Tibial artery (tissue), 4 donors: ENCODE measurements at regions not wholly inside any gene's neighbourhood (a gene's known extent, or its start where the extent isn't known, plus 50 kb on each side); places are given as distances from the start of the nearest gene placed in this dataset.

ENCODE experiments used
- DNase-seq, 2 donors: peaks; one replicate each; pipeline ENCODE4 v3.0.0-alpha.2; 2019
- H3K27ac ChIP-seq, 2 donors: fragments of 200-600 bp; sonication (generic) in 1 of 2; 1 replicate in 1 of 2; 2 replicates in 1 of 2; pipeline ENCODE4 v1.5.1; 2018 to 2019; ENCODE audit warnings: mild to moderate bottlenecking in 1 of 2
- H3K27me3 ChIP-seq, 2 donors: fragments of 200-600 bp; sonication (generic) in 1 of 2; one replicate each; pipeline versions ENCODE4 v1.5.1 to v1.6.0; 2016 to 2019
- H3K36me3 ChIP-seq, 3 donors: fragments of 200-600 bp; sonication (generic) in 2 of 3; one replicate each; pipeline ENCODE4 v1.5.1; 2016 to 2019; ENCODE audit warnings: mild to moderate bottlenecking in 2 of 3
- H3K4me1 ChIP-seq, 4 donors: fragments of 200-600 bp; sonication (generic) in 2 of 4; 1 replicate in 3 of 4; 2 replicates in 1 of 4; pipeline ENCODE4 v1.5.1; 2016 to 2019
- H3K4me3 ChIP-seq, 2 donors: fragments of 200-600 bp; sonication (generic) in 1 of 2; 1 replicate in 1 of 2; 2 replicates in 1 of 2; pipeline ENCODE4 v1.5.1; 2018 to 2019; ENCODE audit warnings: mild to moderate bottlenecking in 2 of 2
- H3K9me3 ChIP-seq, 3 donors: fragments of 200-600 bp; sonication (generic) in 1 of 3; one replicate each; pipeline ENCODE4 v1.5.1; 2016 to 2019
- CTCF ChIP-seq, 2 experiments: fragments of 200-600 bp in 1 of 2; fragments of 450-650 bp in 1 of 2; IDR thresholded peaks; one replicate each; pipeline ENCODE4 v1.5.1; 2017 to 2019; ENCODE audit warnings: antibody characterized with exemption in 2 of 2, mild to moderate bottlenecking in 1 of 2, moderate library complexity in 1 of 2
- intact Hi-C: fragments of 100-400 bp; cut with DNase I; formaldehyde crosslinking; loops from one replicate; pipeline ENCODE4 v1.15.0; 2023; ENCODE audit warnings: low total_unique reads

- Histone ChIP-seq H3K27ac (no peak overlapping the region), H3K27me3 (no peaks in the 10 kb centered on the region), H3K4me1 (no peaks in the 10 kb centered on the region), H3K4me3 (no peak overlapping the region), H3K36me3 (no peaks in the 10 kb centered on the region), H3K9me3 (no peaks in the 10 kb centered on the region)
- DNase-seq, result no peak
- intact Hi-C loops, result no loop called here
- TF ChIP-seq CTCF (IDR thresholded peaks at IDR 0.05), result no peak
Observed at GRCh38 chr12:126989532-126989931, 1277.4 kb upstream of the TMEM132C start.

- no peak for TF ChIP-seq CTCF (IDR thresholded peaks at IDR 0.05)
- intact Hi-C loops, result no loop called here
Observed at GRCh38 chr12:126993898-126994297, 1273.1 kb upstream of the TMEM132C start.

GRCh38 chr12:126994599-126994998, 1272.4 kb upstream of the TMEM132C start:
- Histone ChIP-seq H3K27me3 (no peaks in the 10 kb centered on the region), H3K27ac (no peak overlapping the region), H3K36me3 (no peaks in the 10 kb centered on the region), H3K4me1 (no peaks in the 10 kb centered on the region), H3K4me3 (no peak overlapping the region), H3K9me3 (no peaks in the 10 kb centered on the region)
- DNase-seq, result no peak
- TF ChIP-seq CTCF (IDR thresholded peaks at IDR 0.05), result no peak
- intact Hi-C loops, result no loop called here

More at GRCh38 chr12:126993898-126994297, 1273.1 kb upstream of the TMEM132C start:
- Histone ChIP-seq H3K4me3 (no peak overlapping the region), H3K4me1 (no peaks in the 10 kb centered on the region), H3K27me3 (no peaks in the 10 kb centered on the region), H3K9me3 (no peaks in the 10 kb centered on the region), H3K36me3 (no peaks in the 10 kb centered on the region), H3K27ac (no peak overlapping the region)
- no peak for DNase-seq

- Histone ChIP-seq H3K9me3 (no peaks in the 10 kb centered on the region), H3K27me3 (no peaks in the 10 kb centered on the region), H3K27ac (no peak overlapping the region), H3K4me1 (no peaks in the 10 kb centered on the region), H3K4me3 (no peak overlapping the region), H3K36me3 (no peaks in the 10 kb centered on the region)
- no peak for TF ChIP-seq CTCF (IDR thresholded peaks at IDR 0.05)
- DNase-seq, result no peak
- intact Hi-C loops, result no loop called here
Observed at GRCh38 chr12:126998031-126998430, 1268.9 kb upstream of the TMEM132C start.

GRCh38 chr12:126998747-126999285, 1268.2 kb upstream of the TMEM132C start:
- intact Hi-C loops, result no loop called here
- H3K9me3 ChIP-seq, result no peaks in the 10 kb centered on the region
- DNase-seq, result no peak
- no peak for TF ChIP-seq CTCF (IDR thresholded peaks at IDR 0.05)
- no peaks in the 10 kb centered on the region for H3K4me1 ChIP-seq
- no peaks in the 10 kb centered on the region for H3K36me3 ChIP-seq
- H3K27ac ChIP-seq, result no peak overlapping the region
- H3K27me3 ChIP-seq, result no peaks in the 10 kb centered on the region
- H3K4me3 ChIP-seq, result no peak overlapping the region

- Histone ChIP-seq H3K4me3 (no peak overlapping the region), H3K36me3 (no peaks in the 10 kb centered on the region), H3K4me1 (no peaks in the 10 kb centered on the region), H3K27me3 (no peaks in the 10 kb centered on the region), H3K9me3 (no peaks in the 10 kb centered on the region), H3K27ac (no peak overlapping the region)
- DNase-seq, result no peak
- no peak for TF ChIP-seq CTCF (IDR thresholded peaks at IDR 0.05)
- intact Hi-C loops, result no loop called here
Observed at GRCh38 chr12:126999352-126999751, 1267.6 kb upstream of the TMEM132C start.
